SW480 (cell line): ENCODE measurements at regions not wholly inside any gene's neighbourhood (a gene's known extent, or its start where the extent isn't known, plus 50 kb on each side); places are given as distances from the start of the nearest gene placed in this dataset.
A peak's percentile ranks its signal among the peaks of the same experiment; 100 is the strongest.

ENCODE experiments used
- DNase-seq: peaks from one replicate; pipeline ENCODE4 v3.0.0-alpha.2; 2016; ENCODE audit warnings: low spot score

GRCh38 chr11:95352733-95353346, 121.8 kb upstream of the SESN3 start:
- no peak for DNase-seq

GRCh38 chr11:95349345-95349942, 118.4 kb upstream of the SESN3 start:
- DNase-seq: no peak

GRCh38 chr11:95346265-95346664, 115.3 kb upstream of the SESN3 start:
- no peak for DNase-seq

GRCh38 chr11:95345651-95346050, 114.6 kb upstream of the SESN3 start:
- DNase-seq: no peak

- DNase-seq: no peak
These were observed 114.1 kb upstream of the SESN3 start for GRCh38 chr11:95344932-95345642.

- no peak for DNase-seq
These were observed 110.2 kb upstream of the SESN3 start for GRCh38 chr11:95341221-95341620.

GRCh38 chr11:95339086-95339901, 108.3 kb upstream of the SESN3 start:
- no peak for DNase-seq

- DNase-seq: no peak
These were observed 107.5 kb upstream of the SESN3 start for GRCh38 chr11:95338430-95338991.

GRCh38 chr11:95337972-95338429, 107.0 kb upstream of the SESN3 start:
- no peak for DNase-seq

- no peak for DNase-seq
These were observed 106.4 kb upstream of the SESN3 start for GRCh38 chr11:95337175-95337957.

GRCh38 chr11:95335989-95336388, 105.0 kb upstream of the SESN3 start:
- DNase-seq: no peak

GRCh38 chr11:95331161-95331560, 100.2 kb upstream of the SESN3 start:
- no peak for DNase-seq

GRCh38 chr11:95330302-95330701, 99.3 kb upstream of the SESN3 start:
- no peak for DNase-seq

- no peak for DNase-seq
These were observed 96.4 kb upstream of the SESN3 start for GRCh38 chr11:95327273-95327948.

GRCh38 chr11:95325777-95326258, 94.8 kb upstream of the SESN3 start:
- no peak for DNase-seq

GRCh38 chr11:95324826-95325225, 93.8 kb upstream of the SESN3 start:
- DNase-seq: peak; percentile 78

GRCh38 chr11:95322539-95322938, 91.5 kb upstream of the SESN3 start:
- DNase-seq: no peak

GRCh38 chr11:95318498-95318897, 87.5 kb upstream of the SESN3 start:
- DNase-seq: no peak

- DNase-seq: no peak
These were observed 77.6 kb upstream of the SESN3 start for GRCh38 chr11:95308512-95309035.

GRCh38 chr11:95307286-95307685, 76.3 kb upstream of the SESN3 start:
- no peak for DNase-seq
